ENCODE measurements at regions not wholly inside any gene's neighbourhood (a gene's known extent, or its start where the extent isn't known, plus 50 kb on each side); places are given as distances from the start of the nearest gene placed in this dataset.

- no peak for DNase-seq
Observed at GRCh38 chr12:23399402-23399933, 550.0 kb downstream of the SOX5 start.

GRCh38 chr12:23415180-23415579, 534.3 kb downstream of the SOX5 start:
- DNase-seq: no peak

GRCh38 chr12:23421556-23421955, 527.9 kb downstream of the SOX5 start:
- no peak for DNase-seq

GRCh38 chr12:23423097-23423687, 526.3 kb downstream of the SOX5 start:
- DNase-seq: no peak

GRCh38 chr12:23423796-23424195, 525.7 kb downstream of the SOX5 start:
- no peak for DNase-seq

- no peak for DNase-seq
Observed at GRCh38 chr12:23424685-23425084, 524.8 kb downstream of the SOX5 start.

- DNase-seq: no peak
Observed at GRCh38 chr12:23426328-23426727, 523.1 kb downstream of the SOX5 start.

- no peak for DNase-seq
Observed at GRCh38 chr12:23428758-23429157, 520.7 kb downstream of the SOX5 start.

GRCh38 chr12:23431006-23431405, 518.5 kb downstream of the SOX5 start:
- no peak for DNase-seq

GRCh38 chr12:23433121-23433520, 516.3 kb downstream of the SOX5 start:
- DNase-seq: no peak

- DNase-seq: no peak
Observed at GRCh38 chr12:23434154-23434553, 515.3 kb downstream of the SOX5 start.

GRCh38 chr12:23446746-23447145, 502.7 kb downstream of the SOX5 start:
- DNase-seq: no peak

- no peak for DNase-seq
Observed at GRCh38 chr12:23450810-23451209, 498.7 kb downstream of the SOX5 start.

GRCh38 chr12:23455283-23455682, 494.2 kb downstream of the SOX5 start:
- DNase-seq: no peak

- DNase-seq: no peak
Observed at GRCh38 chr12:23458640-23459039, 490.8 kb downstream of the SOX5 start.

GRCh38 chr12:23462546-23462945, 486.9 kb downstream of the SOX5 start:
- no peak for DNase-seq

GRCh38 chr12:23463172-23463571, 486.3 kb downstream of the SOX5 start:
- no peak for DNase-seq

- no peak for DNase-seq
Observed at GRCh38 chr12:23464241-23464812, 485.1 kb downstream of the SOX5 start.

- DNase-seq: peak; percentile 21
Observed at GRCh38 chr12:23472329-23472971, 477.0 kb downstream of the SOX5 start.

- no peak for DNase-seq
Observed at GRCh38 chr12:23473071-23473470, 476.4 kb downstream of the SOX5 start.

- DNase-seq: no peak
Observed at GRCh38 chr12:23474438-23474976, 475.0 kb downstream of the SOX5 start.
